ENCODE measurements at regions not wholly inside any gene's neighbourhood (a gene's known extent, or its start where the extent isn't known, plus 50 kb on each side); places are given as distances from the start of the nearest gene placed in this dataset.

DNA sequence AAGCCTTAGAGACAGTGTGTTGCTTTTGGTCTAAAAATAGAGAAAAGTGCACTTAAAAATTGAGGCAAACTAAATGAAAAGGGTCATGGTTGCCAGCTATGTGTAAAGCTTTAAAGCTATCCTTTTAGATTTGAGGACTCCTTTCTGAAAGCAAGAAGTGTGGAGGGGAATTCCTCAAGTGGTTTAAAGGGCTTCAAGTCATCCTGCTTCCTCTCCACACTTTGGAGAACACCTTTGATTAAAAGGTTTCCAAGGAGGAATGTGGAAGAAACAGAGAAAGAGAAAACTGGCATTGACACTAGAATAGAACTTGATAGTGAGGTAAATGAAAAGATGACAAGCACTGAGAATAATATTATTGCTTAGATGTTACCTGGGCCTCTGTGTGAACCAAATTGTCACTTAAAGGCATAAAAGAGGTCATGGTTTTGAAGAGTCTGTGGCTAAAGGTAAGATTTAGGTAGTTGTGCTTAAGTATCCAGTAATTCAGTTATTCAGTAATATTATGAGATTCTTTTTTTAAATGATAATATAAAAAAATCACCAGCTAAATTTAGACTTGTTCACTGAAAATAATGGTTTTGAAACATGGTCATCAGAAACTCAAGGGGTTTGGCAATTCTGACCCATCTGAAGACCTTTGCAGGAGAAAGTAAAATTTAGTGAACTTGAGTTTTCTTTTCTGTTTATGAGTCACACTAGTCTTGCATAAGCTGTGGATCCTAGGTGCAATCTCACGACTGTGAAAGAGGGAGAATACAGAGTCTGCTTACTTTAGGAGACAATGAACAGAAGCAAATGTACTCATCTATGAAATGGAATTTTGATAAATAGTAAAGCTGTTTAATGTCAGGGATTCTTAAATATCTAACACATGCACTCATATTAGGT, 466.0 kb downstream of the KIF20B start:
- DNase-seq (ENCODE audit: extremely low spot score, insufficient read length, low read depth) (no peak), FAIRE-seq (no peak)

DNA sequence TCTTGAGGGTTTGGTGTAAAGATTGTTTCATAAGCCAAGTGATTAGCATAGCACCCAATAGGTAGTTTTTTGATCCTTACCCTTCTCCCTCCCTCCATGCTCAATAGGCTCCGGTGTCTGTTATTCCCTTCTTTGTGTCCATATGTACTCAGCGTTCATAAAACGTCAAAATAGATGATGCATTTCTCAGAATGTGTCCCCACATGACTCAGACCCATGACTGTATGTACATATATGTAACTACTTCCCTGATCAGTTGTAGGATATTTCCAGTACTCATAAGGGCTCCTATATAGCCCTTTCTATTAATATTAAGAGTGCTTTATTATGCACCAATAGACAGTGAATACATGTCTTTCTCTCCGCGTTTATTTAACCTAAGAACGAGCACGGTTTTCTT, 466.9 kb downstream of the KIF20B start:
- DNase-seq (ENCODE audit: extremely low spot score, insufficient read length, low read depth) = no peak
- no peak for FAIRE-seq

DNA sequence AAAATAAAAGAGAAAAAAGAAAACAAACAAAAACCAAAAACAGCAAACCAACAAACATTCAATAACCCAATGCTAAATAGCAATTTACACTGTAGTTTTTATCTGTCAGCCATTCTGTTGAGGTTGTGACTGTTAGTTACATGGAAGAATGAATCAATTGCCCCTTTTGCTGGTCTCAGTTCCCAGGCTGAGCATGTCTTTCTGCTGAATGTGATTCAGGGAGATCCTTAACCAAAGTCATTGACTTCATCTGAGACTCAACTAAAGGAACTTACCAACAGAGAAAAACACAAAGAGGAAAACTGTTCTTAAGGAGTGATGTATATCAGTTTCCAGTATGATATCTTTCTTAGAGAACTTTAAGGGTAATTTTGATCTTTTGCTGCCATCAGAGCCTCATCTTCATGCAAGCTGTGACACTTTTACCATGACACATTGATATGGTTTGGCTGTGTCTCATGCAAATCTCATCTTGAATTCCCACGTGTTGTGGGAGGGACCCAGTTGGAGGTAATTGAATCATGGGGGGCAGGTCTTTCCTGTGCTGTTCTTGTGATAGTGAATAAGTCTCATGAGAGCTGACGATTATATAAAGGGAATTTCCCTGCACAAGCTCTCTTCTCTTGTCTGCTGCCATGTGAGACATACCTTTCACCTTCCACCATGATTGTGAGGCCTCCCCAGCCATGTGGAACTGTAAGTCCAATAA, 469.8 kb downstream of the KIF20B start:
- FAIRE-seq (no peak), DNase-seq (ENCODE audit: extremely low spot score, insufficient read length, low read depth) (no peak)

DNA sequence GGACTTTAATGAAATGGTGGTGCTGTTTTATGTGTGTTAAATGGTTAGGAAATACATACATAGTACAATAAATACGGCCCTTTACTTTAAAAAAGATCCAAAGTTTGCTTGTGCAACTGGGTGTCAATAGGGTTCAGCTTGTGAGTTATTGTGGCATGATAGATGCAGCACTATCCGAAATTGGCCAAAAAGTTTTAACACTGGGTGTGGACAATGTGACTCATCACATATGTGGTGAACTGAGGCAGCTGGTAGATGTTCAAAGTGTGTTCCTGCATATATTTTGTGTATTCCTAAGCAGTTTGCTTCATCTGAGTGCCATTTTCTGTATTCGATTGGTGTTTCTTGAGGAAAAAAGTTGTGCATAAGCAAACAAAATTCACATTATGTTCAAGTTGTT, 473.1 kb downstream of the KIF20B start:
- no peak for DNase-seq (ENCODE audit: extremely low spot score, insufficient read length, low read depth)
- no peak for FAIRE-seq

DNA sequence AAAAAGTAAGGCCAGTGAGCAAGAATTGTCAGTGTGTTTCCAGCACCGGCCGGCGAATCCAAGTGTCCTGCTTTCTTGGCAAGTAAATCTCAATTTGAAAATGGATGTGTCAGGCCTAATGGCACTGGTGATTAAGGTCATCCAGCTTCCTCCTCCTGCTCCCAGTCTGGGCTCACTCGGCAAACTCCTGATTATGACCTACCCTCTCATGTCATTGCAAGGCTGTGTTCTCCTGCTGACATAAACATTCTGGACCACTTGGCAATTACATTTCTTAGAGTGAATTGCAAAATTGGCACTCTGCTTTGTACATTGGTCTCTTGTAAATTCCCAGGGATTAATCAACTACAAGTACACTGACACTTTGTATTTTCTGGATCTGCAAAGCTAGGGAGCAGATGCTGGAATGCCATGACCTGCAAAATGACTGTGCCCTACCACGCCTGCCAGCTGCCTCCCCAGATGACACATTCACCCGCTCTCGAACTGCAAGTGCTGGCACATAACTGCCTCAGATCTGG, 473.8 kb downstream of the KIF20B start:
- DNase-seq (ENCODE audit: extremely low spot score, insufficient read length, low read depth) (no peak), FAIRE-seq (no peak)

DNA sequence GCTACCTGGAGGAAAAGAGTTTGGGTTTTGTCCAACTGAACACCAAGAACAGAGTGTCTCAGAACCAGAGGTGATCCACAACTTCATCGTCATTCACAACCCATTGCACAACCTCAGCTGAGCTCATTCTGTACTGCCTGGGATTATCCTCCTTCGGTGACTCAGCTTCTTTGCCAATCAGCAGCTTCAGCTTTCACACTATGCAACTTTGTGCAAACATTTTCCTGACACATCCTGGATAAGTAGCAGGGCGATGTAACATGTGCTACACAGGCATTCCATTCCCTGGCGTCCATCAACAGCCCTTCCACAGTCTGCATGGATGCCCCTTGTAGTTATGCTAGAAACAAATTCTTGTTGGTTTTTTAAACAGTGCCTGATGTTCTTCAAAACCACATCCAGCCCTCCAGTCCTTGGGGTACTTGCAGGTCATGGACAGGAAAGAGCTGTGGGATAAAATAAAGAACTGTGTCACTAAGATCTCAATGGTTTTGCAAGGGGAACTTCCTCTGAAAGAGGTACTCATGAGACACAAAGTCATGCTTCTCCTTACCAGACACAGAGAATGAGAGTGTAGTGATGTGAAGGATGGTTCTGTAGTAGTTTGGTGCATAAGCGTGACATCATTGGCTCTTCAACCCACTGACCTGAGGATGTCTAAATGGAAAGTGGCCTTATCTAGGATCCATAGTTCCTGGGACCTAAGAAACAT, 478.5 kb downstream of the KIF20B start:
- FAIRE-seq = no peak
- DNase-seq (ENCODE audit: extremely low spot score, insufficient read length, low read depth) = no peak

DNA sequence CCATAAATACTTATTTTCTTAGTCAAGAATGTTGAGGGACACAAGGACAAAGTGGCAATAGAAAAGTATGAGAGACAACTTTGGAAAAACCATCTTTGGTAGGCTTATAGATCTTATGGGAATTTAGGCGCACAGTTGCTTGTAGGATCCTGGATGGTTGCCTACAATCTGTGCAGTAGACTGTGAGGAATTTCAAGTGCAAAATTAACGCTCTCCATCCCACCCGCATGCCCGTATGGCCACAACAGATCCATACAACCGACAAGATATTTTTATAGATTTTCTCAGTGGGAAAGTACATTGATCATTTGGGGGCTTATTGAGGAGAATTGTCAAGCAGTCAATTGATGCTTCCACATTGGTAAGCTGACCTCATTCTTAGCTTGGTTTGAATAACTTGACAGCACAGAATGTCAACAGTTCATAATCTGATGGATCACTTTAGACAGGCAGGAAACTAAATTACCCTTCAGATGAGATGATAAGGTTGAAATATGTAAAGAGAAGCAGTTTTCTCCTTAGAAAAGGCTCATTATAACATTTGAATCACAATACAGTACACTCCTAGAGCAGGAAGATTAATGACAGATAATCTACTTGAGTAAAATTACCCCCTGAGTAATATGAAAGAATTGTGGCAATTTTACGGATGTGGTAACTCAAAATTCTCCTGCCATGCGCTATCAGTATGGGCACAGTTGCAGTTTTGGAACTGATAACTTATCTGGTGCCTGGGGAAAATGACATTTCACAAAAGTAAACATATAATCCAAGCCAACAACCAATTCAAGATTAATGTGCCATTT, 479.7 kb downstream of the KIF20B start:
- DNase-seq (ENCODE audit: extremely low spot score, insufficient read length, low read depth) (no peak), FAIRE-seq (no peak)

DNA sequence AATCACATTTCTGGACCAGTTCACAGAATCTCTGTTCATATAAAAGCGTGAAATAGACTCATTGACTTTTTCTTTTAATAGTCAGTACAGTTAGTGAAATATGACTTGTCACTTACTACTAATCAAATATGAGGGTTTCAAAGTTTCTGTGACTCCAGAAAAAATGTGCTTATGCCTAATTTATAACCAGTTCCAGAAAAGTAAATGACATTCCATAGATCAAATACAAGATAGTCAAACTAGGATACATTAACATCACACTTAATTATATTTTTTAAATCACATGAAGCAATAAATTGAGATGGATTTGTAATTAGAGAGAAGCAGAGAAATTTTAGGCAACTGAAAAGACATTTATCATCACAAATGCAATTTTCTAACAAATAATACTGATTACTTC, 491.4 kb downstream of the KIF20B start:
- FAIRE-seq = no peak
- no peak for DNase-seq (ENCODE audit: extremely low spot score, insufficient read length, low read depth)

DNA sequence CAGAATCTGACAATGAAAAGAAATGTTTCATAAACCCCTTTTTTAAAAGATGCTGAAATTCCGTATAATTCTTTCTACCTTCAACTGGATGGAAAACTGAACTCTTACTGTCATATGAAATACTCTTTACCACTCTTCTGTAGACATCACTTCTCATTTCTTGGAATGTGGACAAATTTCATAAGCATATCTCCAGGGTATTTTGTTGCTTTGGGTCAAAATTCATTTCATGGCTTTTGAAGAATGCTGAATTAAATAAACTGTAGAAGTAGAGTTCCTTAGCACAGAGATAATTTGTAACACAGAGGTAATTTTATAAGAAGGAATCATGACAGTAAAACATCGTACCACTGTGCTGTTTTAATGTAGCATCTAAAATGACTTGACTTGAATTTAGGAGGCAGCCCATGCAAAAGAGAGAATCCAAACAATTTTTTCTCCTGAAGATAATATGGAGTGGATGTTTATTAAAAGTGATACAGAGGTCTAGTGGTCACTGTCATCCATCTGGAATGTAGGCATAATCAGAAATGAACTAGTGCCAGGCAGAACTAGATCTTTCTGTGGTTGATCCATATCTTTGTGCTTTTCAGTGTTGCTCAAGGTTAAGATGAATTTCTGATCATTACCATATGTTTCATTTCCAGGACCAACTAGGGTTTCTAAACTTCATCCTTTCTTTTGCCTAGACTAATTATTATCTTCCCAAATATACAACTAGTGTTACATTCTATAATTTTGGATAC, 492.0 kb downstream of the KIF20B start:
- DNase-seq (ENCODE audit: extremely low spot score, insufficient read length, low read depth) (no peak), FAIRE-seq (no peak)

DNA sequence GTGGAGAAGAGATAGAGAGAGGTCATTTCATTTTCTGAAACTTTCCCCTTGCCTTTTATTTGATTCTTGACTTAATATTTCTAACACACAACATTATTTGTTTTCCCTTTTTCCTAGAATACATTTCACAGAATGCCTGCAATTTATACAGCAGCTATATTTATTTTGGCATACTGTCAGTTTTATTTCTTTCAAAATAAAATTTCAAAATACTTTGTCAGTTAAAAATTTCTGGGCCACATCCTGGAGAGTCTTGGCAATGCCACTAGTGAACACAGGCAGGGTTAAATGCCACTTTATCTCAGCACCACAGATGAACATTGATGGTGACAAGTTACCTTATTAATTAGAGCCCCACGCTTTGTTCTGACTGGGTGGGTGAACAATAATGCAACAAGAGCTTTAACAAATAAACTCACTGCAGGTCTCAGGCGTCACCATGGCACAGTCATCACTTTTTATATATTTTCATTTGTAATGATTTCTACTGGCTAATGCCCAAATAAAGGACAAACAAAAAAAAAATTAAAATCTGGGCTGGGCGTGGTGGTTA, 494.0 kb downstream of the KIF20B start:
- DNase-seq (ENCODE audit: extremely low spot score, insufficient read length, low read depth) (no peak), FAIRE-seq (no peak)

DNA sequence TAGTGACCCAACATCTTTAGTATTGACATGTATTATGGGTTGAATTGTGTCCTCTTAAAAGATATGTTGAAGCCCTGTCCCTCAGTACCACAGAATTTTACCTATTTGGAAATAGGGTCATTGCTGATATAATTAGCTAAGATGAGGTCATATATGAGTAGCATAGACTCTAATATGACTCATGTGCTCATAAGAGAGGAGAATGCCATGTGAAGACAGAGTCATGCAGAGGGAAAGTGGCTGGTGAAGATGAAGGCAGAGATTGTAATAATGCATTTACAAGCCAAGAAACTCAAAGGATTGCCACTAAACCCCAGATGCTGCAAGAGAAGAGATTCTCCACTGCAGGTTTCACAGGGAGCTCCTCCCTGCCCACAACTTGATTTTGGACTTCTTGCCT, 496.4 kb downstream of the KIF20B start:
- no peak for DNase-seq (ENCODE audit: extremely low spot score, insufficient read length, low read depth)
- no peak for FAIRE-seq

DNA sequence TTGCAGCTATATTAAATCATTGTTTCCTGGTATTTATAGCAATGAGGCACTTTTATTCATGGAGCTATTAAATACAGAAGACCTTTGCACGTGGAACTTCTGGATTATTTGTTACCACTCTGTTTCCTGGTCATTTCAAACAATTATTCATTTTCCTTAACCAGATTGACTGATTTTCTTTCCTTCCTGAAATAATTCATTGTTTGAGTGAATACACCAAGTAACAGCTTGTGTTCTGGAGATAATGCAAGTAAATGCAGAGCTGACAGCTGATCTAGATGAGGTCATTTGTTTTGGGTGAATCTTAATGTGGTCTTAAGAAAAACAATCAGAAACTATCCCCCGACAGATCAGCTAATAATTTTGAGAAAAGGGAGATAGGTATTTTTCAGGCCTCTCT, 497.7 kb downstream of the KIF20B start:
- no peak for FAIRE-seq
- DNase-seq (ENCODE audit: extremely low spot score, insufficient read length, low read depth) = no peak

DNA sequence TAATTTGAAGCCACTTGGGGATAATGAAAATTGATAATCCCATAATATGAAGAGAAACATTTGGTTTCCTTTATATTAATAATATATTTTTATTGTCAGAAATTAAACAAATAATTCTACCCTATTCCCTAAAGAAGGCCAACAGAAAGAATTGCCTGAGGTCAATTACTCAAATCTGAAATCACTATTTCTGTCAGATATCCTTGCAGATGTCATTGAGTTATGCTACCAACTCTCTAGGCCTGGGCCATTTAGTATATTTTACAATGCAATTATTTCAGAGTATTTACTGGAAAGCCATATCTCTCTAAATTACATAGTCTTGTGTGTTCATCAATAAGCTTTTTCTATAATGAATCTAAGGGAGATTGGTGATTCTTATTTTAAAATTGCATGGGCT, 498.1 kb downstream of the KIF20B start:
- no peak for FAIRE-seq

DNA sequence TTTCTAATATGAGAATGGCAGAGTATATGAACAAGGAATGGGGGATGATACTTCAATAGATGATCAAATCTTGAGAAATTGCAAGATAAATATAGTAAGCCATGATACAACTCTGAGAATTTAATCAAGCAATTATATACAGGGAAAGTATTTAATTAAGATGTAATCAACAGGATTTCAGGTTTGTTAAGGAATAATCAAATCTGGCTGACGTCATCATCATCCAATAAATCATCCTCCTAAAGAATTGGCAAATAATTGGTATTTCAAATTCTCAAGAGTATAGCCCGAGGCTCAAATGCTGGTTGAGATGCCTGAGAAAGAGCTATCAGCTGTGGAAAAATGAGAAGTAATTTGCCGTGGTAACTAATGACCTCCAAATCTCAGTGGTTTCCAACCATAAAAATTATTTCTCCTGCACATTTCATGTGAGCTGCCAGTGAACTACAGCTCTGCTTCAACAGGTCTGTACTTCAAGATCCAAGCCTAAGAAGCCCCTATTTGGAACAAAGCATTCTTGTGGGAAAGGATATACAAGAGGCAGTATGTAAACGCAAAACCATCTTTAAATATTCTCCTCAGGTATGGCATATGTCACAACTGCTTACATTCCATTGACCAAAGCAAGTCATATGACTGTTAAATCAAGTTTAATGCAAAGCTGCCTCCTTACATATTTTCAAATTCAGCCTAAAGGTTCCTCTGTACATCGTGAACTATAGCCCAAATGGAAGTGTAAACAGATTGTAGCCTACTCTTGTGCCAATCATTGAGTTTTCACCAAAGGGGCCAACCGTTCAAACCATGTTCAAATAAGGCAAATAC, 503.0 kb downstream of the KIF20B start:
- FAIRE-seq = no peak

More for the DNA sequence above, 498.1 kb downstream of the KIF20B start:
- DNase-seq (ENCODE audit: extremely low spot score, insufficient read length, low read depth) = no peak

DNA sequence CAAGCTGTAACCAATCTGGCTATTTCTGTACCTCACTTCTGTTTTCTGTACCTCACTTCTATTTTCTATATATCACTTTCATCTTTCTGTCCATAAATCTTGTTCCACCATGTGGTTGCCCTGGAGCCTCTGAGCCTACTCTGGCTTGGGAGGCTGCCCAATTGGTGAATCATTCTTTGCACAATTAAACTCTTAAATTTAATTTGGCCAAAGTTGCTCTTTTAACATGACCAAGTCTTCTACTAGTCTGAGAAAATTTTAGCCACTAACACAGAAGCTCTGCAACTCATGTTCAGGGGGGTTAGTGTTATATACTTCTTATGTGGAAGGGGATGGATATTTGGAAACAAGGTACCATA, 503.5 kb downstream of the KIF20B start:
- DNase-seq (ENCODE audit: extremely low spot score, insufficient read length, low read depth) (no peak), FAIRE-seq (no peak)

More for the DNA sequence above, 503.0 kb downstream of the KIF20B start:
- no peak for DNase-seq (ENCODE audit: extremely low spot score, insufficient read length, low read depth)

DNA sequence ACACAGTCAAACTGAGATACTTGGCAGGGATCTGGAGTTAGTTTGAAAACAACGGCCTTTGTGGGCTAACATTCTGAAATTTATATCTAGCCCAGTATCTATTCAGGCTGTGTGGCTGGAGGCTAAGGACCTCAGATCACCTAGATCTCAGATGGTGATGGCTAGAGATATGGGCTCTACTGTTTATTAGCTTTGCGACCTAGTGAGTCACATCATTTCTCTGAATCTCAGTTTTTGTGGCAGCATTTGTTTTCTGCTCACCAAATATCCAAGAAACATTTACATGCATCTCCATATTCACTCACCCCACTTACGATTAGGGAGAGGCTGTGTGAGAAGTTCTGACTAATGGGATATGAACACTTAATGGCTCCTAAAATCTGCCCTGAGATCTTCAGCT, 503.9 kb downstream of the KIF20B start:
- DNase-seq (ENCODE audit: extremely low spot score, insufficient read length, low read depth) = no peak
- no peak for FAIRE-seq

DNA sequence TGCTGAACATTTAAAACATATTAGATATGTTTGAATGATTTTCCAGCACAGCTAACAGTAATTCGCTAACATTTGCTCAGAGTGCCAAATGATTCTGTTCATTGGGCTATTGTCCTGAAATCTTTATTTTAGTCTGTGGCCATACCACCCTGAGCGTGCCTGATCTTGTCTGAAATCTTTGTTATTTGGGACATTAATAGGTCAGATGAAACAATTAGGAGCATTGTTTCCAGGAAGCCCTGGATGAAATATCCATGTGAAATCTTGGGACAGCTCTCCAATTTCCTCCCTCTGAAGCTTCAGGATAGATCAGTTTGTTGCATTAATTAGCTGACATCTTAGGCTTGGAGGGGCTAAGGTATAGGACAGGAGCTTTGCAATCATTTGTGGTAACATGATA, 512.0 kb downstream of the KIF20B start:
- no peak for DNase-seq (ENCODE audit: extremely low spot score, insufficient read length, low read depth)
- no peak for FAIRE-seq

DNA sequence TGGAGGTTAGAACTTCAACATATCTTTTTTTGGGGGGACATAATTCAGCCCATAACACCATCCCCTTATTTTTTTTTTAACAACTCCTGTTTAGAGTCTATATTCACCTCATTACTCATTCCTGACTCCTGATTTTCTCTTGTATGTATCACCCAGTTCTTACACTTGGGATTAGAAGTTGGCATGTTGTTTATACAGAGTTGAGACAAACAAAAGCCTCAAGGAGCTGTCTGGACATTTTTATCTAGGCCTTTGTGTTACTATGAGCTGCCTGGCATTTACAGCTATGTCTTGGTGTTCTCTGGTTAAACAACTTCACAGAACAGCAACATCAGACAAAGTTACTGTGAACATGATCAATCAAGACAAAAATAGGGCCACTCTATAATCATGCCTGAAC, 517.5 kb downstream of the KIF20B start:
- DNase-seq (ENCODE audit: extremely low spot score, insufficient read length, low read depth) (no peak), FAIRE-seq (no peak)

Measured in GM18507 (cell line).